ENCODE measurements at regions not wholly inside any gene's neighbourhood (a gene's known extent, or its start where the extent isn't known, plus 50 kb on each side); places are given as distances from the start of the nearest gene placed in this dataset.
"Not testable (repeated sequence)": the region's sequence is repeated elsewhere in the genome, so short reads cannot be mapped to it uniquely, and the experiment has no call there.

DNA sequence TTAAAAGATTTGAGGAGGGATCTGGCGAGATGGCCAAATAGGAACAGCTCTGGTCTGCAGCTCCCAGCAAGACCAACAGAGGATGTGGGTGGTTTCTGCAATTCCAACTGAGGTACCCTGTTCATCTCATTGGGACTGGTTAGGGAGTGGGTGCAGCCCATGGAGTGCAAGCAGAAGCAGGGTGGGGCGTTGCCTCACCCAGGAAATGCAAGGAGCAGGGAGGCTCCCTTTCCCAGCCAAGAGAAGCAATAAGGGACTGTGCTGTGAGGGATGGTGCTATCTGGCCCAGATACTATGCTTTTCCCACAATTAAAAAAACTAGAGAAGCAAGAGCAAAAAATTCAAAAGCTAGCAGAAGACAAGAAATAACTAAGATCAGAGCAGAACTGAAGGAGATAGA is 318.4 kb downstream of the PPP1R3A start:
- not testable (repeated sequence) for DNase-seq (ENCODE audit: low read depth)

DNA sequence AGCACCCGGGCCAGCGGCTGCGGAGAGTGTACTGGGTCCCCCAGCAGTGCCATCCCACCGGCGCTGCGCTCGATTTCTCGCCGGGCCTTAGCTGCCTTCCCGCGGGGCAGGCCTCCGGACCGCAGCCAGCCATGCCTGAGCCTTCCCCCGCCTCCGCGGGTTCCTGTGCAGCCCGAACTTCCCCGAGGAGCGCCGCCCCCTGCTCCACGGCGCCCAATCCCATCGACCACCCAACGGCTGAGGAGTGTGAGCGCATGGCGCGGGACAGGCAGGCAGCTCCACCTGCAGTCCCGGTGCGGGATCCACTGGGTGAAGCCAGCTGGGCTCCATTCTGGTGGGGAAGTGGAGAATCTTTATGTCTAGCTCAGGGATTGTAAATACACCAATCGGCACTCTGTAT is 325.4 kb downstream of the PPP1R3A start:
- not testable (repeated sequence) for DNase-seq (ENCODE audit: low read depth)

DNA sequence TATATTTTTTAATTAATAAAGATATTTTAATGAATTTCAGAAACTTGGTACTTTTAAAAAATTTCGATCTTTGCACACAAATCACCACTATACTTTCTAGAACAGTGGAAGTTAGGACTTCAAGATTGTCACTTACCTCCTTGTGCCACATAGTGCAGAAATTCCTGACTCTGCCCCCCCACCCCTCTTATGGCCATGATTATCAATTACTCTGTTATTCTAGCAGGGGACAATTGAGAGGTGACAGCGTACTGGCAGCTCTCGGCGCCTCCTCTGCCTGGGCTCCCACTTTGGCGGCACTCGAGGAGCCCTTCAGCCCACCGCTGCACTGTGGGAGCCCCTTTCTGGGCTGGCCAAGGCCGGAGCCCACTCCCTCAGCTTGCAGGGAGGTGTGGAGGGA is 325.9 kb downstream of the PPP1R3A start:
- not testable (repeated sequence) for DNase-seq (ENCODE audit: low read depth)

DNA sequence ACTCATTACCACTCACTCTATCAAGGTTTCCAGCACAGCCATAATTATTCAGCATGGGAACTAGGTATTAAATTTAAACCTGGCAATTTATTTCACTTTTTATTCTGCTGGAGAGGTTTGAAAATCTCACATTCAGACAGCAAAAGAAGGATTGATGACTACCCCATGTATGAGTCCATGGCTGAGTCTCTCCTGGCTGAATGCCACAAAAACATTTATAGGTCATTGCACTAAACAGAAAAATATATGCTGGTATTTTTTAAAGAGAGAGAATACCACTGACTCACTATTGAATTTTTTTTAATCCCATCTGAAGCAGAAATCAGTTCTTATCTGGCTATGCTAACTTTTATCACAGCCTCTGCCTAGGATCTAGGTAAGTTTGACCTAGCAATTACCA is 336.3 kb downstream of the PPP1R3A start:
- peak; percentile 55 for DNase-seq (ENCODE audit: low read depth)

DNA sequence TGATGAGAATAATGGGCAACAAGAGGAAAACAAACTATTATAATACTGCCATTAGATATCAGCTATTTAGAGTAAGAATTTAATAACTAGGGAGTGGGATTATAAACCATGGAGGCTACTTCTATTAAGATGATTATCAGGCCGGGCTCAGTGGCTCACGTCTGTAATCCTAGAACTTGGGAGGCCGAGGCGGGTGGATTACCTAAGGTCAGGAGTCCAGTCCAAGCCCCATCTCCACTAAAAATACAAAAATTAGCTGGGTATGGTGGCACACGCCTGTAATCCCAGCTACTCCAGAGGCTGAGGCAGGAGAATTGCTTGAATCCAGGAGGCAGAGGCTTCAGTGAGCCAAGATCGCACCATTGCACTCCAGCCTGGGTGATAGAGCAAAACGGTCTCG is 355.6 kb downstream of the PPP1R3A start:
- DNase-seq (ENCODE audit: low read depth), result not testable (repeated sequence)

DNA sequence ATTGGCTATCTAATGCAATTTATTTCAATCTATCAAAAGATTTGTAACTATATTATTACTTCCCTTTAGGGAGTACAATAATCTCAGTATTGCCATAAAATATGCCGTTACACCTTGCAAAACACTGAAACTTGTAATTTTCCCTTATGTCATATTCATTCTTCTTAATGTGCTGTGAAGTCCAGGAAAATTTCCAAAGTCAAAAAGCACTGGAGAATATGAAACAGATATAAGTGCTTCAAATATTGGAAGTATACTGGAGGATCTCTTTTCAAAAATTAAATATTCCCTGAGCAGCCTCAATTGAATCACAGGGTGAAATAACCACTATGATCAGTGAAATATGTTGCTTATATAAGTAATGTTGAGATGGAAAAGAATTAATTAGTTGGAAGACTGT is 356.0 kb downstream of the PPP1R3A start:
- no peak for DNase-seq (ENCODE audit: low read depth)

DNA sequence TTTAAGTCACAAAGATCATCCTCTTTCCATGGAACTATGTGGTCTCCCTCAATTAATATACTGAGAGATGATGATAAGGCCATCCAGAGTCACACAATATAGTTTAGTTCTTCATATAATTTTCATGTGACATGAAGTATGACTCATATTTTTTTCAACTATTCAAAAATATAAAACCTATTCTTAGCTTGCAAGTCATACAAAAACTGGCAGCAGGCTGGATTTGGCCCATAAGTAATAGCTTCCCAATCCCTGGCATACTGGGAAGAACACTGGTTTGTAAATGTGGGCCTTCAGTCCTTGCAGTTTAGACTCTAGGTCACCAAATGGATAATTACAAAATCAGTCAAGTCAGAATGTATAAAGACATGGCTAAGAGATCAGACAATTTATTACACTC is 356.6 kb downstream of the PPP1R3A start:
- DNase-seq (ENCODE audit: low read depth), result no peak

DNA sequence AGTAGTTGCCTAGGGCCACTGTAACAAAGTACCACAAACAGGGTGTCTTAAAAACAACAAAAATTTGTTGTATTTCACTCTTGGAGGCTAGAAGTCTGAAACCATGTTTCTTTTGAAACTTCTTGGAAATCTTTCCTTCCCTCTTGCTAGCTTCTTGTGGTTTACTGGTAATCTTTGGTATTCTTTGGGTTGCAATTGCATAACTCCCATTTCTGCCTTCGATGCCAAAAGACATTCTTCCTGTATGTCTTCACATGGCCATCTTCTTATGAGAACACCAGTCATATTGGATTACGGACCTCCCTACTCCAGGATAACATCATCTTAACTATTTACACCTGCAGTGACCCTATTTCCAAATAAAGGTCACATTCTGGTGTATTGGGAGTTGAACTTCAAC is 357.4 kb downstream of the PPP1R3A start:
- DNase-seq (ENCODE audit: low read depth), result peak; percentile 38

DNA sequence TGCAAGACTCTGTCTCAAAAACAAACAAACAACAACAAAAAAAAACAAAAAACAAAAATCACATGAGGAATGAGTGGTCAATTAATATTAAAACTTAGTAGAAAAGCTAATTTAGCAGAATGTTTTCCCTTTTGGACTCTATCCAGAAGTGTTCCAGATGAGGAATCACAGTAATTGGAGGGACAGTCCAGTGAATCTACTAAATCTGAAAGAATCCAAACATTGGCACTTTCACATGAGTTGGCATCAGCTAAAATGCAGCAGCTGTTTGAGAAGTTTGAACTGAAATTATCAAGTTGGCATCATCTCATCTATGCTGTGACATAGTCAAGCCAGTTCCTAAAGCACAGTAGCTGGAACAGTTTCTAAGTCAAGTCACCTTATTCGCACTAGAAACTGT is 367.8 kb downstream of the PPP1R3A start:
- DNase-seq (ENCODE audit: low read depth), result no peak

DNA sequence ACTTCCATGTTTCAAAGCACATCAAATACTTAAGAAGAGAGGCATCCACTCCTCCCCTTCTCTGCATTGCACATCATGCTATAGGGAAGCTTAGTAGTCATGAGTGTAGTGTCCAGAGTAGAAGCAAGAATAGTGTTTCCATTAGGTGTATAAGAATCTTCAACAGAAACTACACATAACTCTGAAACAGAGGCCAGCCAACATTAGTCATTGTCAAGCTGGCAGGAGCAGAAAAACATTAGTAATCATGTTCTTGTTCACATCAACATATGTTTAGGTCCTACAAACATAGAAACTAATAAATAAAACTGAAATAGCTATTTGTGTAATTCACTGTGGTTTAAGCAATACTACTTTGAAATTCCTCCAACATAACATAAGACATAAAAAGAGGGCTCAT is 370.2 kb downstream of the PPP1R3A start:
- peak; percentile 0 for DNase-seq (ENCODE audit: low read depth)

DNA sequence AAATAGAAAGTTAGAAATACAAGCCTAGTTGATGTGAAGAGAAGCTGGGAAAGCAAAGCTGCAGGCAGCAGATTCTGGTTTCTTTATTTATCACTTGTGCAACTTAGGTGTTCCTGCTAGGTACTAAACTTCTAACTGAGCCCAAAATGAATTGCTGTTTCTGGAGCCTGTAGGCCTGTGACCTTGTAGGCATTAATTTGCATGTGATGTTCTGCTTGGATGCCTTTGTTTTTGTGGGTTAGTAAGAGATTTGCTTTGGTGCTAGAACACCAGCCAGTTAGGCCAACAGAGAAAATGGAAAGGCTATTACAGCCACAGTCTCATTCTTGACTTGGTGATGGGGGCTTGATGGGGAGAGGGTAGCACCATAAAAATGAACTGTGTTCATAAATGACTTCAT is 370.7 kb downstream of the PPP1R3A start:
- no peak for DNase-seq (ENCODE audit: low read depth)

DNA sequence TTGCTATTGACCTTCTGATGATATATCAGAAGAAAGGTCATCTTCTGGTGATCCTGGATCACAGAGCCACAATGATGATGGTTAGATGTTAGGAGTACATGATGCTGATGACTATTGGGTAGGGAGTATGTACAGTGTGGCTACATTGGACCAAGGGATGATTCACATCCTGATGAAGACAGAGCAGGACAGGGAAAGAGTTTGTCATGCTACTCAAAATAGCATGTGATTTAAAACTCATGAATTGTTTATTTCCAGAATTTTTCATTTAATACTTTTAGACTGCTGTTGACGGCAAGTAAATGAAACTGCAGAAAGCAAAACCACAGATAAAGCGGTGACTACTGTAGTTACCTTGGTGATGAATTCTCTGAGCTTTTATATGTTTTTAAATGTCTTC is 397.3 kb downstream of the PPP1R3A start:
- peak; percentile 57 for DNase-seq (ENCODE audit: low read depth)

DNA sequence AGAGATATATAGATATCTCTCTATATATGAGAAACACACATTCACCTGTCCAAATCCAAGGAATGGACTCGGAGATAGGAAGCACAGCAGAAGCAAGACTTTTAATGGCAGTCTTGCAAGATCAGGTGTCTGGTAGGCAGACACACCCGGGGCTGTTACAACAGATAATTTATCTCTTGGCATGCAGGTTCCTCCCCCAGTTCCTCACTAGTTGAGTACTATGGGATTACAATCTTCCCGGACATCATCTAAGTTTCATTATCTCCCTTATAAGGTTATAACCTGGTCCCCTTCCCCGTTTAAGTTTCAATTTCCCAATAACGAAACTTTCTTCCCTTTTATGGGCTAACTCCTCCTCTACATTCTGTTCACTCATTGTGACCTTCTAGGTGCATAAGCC is 399.3 kb downstream of the PPP1R3A start:
- DNase-seq (ENCODE audit: low read depth), result peak; percentile 7

DNA sequence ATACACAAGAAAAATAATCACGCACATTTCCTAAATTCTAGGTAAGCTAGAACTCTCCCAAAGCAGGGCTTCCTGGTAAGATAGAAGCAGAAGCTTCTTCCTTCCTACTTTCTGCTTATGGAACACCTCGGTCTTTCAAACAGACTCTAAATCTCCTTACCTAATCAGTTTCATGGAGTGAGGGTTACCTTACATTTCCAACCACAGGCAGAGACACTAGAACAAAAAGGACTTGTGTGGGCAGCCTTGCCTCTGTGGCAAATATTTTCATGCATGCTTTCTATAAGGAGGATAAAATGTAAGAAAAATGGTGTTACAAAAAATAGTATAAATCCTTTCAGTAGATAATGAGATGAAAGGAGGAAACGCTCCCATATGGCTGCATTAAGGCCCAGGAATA is 386.3 kb upstream of the SMIM30 start:
- no peak for DNase-seq (ENCODE audit: low read depth)

DNA sequence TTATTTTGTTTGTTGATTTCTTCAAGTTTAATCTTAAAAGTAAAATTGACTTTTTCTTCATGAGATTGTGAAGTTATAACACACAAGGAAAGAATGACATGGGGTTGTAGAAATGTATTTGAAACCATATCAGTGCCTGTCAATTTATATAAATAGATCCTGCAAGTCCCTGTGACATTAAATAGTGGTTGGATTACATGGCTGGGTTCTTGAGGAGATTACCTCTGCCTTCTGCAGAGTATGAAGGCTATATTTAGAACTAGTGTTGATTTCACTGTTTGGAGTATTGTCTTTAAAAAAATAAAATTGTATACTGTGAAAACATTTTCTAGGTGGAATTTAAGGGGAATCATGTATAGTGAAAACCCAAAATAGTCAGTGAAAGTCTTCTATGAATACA is 385.8 kb upstream of the SMIM30 start:
- DNase-seq (ENCODE audit: low read depth), result no peak

DNA sequence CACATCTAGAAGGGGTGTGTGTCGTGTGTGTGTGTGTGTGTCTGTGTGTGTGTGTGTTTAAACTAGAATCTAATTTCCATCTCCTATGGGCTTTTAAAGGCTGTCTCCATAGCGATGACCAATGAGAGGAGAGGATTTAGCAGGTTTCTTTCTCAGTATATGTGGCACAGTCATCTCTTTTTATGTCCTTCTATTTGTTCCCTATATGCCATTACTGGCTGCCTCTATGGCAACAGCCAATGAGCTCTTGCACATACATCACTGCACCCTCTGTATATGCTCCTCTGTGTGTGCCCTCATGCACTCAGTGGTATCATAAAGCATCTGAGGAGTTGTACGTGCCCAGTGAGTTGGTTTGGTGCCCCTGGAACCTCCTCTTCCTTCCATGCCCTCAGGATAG is 378.2 kb upstream of the SMIM30 start:
- DNase-seq (ENCODE audit: low read depth), result not testable (repeated sequence)

DNA sequence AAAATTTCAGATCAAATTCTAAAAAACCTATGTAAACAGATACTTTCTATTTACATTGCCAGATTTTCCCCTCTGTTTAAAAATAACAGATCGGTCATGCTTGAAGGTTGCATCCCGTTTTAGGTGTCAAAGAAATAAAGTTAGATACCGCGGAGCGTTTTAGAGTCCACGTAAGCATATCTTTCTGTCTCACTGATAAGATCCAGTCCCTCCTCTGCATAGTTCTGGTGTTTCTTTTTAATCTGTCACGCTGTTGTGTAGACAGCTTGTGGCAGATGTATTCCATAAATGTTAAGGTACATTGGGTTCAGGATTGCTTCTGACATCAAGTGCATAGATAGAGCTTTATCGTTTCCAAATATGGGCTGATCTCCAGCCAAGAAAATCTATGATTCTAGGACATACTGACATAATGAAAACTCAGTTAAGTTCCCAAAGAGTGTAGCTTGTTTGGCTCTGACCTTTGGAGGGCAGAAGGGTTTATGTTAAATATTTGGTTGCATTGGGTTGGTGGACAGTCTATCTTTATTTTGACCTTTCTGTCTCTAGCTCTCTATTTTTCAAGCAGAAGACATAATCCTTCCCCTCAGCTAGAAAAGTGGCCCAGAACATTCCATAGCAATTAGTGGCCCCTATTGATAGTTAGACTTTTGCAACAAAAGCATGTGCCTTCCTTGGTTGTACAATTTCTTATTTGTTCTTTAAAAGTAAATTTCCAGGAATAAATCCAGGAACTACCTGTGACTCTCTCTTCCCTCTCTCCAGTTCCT is 376.6 kb upstream of the SMIM30 start:
- DNase-seq (ENCODE audit: low read depth), result not testable (repeated sequence)

DNA sequence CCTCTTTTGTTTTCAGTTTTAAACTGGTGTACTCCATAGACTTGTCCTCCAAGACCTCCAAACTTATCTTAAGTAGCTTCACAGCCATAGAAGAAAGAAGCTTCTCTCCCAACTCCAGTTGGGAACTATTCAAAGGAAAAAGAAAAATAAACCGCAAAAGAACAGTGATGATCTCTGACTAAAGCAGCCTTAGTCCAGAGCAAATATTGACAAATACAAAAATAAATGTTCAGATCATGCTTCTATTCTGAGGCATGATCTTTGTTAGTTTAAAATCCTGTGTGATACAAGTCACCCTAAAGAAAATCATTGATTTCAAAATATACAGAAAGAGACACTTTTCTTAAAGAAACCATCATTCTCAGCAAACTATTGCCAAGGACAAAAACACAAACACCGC is 373.0 kb upstream of the SMIM30 start:
- DNase-seq (ENCODE audit: low read depth), result no peak

DNA sequence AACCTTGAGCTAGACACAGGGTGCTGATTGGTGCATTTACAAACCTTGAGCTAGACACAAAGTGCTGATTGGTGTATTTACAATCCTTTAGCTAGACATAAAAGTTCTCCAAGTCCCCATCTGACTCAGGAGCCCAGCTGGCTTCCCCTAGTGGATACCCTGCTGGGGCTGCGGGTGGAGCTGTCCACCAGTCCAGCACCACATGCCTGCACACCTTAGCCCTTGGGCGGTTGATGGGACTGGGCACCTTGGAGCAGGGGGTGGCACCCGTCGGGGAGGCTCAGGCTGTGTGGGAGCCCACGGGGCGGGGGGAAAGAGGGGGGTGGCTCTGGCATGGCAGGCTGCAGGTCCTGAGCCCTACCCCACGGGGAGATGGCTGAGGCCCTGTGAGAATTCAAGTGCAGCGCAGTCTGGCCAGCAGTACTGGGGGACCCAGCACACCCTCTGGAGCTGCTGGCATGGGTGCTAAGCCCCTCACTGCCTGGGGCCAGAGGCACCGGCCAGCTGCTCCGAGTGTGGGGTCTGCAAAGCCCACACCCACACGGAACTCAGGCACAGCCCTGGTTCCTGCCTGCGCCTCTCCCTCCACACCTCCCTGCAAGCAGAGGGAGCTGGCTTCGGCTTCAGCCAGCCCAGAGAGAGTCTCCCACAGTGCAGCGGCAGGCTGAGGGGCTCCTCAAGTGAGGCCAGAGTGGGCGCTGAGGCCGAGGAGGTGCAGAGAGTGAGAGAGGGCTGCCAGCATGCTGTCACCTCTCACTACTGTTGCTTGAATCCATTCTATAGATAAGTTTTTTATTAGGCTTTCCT is 369.8 kb upstream of the SMIM30 start:
- DNase-seq (ENCODE audit: low read depth), result no peak

DNA sequence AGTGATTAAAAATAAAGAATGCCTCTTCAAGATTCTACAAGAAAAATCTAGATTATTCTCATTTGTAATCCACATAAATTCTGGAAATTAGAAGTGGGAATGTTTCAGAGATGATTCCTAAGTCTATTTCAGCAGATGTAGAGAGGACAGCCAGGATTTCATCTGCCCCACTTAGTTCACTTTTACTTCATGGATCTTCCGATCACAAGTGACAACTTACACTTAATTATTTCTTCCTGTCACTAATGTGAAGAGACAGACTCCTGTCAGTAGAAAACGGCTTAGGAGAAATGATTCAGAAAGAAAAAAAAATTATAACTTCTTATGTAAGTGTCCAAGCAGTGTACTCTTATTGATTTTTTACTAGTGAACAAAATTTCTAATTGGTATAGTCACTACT is 368.2 kb upstream of the SMIM30 start:
- DNase-seq (ENCODE audit: low read depth), result no peak

DNA sequence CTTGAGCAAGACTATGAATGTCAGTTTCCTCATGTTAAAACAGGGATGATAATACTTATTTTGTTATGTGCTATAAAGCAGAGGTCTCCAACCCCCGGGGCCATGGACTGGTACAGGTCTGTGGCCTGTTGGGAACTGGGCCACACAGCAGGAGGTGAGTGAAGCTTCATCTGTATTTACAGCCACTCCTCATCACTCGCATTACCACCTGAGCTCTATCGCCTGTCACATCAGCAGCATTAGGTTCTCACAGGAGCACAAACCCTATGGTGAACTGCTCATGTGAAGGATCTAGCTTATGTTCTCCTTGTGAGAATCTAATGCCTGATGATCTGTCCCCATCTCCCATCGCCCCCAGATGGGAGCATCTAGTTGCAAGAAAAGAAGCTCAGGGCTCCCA is 365.3 kb upstream of the SMIM30 start:
- no peak for DNase-seq (ENCODE audit: low read depth)

DNA sequence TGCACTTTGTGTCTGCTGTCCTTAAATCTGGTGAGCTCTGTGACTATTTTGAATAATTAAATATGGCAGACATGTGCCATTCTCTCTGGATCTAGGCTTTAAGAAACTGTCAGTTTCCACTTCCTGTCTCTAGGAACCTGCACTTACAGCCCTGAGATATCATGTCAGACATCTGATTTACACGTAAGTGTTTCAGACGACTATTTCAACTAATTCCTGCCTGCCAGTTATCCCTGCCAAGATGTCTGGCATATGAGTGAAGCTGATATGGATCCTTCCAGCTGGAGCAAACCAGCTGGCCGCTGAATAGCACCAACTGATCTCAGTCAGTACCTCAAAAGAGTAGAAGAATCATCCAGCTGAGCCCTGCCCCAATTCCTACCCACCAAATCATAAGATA is 362.2 kb upstream of the SMIM30 start:
- no peak for DNase-seq (ENCODE audit: low read depth)

DNA sequence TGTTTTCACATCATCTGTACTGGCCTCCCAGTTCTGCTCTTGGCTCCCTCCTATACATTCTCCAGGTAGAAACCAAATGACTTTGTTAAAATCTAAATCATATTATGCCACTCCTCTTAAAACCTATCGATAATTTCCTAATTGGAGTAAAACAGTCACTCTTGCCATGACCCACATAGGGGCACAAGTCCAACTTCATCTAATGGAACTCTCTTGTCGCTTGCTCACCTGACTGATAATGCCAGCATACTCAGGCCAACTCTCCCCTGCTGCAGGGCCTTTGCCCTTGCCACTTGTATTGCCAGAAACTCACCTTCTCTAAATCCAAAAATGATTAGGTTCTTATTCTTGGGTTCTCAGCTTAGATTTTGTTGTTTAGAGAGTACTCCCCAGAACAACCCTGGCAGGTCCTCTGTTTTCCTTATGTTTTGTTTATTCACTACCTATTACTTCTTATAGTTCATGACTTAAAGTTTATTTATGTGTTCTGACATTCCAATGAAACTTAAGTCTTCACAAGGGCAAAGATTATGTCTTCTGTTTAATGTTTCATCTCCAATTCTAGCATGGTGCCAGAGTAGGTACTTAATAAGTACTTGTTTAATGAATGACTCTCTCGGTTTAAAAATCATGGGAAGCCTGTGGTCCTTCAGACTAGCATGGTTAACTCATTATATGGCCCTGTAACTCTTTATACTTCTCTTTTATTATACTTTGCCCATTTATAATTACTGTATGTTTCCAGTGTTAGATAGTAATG is 345.9 kb upstream of the SMIM30 start:
- no peak for DNase-seq (ENCODE audit: low read depth)

Measured in M059J (cell line).